ENCODE measurements at regions not wholly inside any gene's neighbourhood (a gene's known extent, or its start where the extent isn't known, plus 50 kb on each side); places are given as distances from the start of the nearest gene placed in this dataset.

DNA sequence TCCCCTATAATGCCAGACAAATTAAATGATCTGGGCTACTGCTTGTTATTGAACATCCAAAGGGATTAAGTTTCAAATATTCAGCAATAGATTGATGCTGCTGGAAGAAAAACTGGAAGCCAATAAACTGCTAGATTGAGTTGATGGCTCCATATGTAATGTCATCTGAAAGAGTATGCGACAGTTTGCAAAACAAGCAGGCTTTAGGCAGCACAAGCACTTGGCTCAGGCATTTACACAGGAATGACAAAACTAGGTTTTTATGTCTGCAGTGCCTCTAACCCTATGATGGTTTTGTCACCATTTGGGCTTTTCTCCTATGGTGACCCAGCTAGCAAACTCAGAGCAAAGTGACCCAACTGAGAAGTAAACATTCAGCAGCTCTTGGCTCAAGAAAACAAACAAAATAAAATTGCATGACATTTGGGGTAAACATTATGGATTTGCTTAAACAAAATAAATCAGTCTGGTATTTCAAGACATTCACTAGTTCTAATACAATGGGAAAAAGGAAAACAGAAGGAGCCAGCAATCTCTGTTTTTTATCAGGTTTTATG, 978.5 kb downstream of the DTWD2 start:
- ChIA-PET POLR2A (no interaction called here), CTCF (no interaction called here)
- H3K9me3 Mint-ChIP-seq, result no peaks in the 10 kb centered on the region
- H3K36me3 Mint-ChIP-seq, result no peaks in the 10 kb centered on the region
- H3K4me1 Mint-ChIP-seq, result peaks cover 6% of the 10 kb centered on the region
- TF ChIP-seq ZNF121 (CRISPR knock-in tag; IDR thresholded peaks at IDR 0.05) (no peak), NR2C2 (CRISPR knock-in tag; IDR thresholded peaks at IDR 0.05) (no peak), HMGA2 (CRISPR knock-in tag; IDR thresholded peaks at IDR 0.05) (no peak), ZNF138 (CRISPR knock-in tag; conservative IDR thresholded peaks at IDR 0.05) (no peak), ZNF423 (CRISPR knock-in tag; IDR thresholded peaks at IDR 0.05) (no peak), FOXK1 (CRISPR knock-in tag; IDR thresholded peaks at IDR 0.05) (no peak), KAT7 (CRISPR knock-in tag; IDR thresholded peaks at IDR 0.05; ENCODE audit: borderline replicate concordance) (no peak), RORB (CRISPR knock-in tag; IDR thresholded peaks at IDR 0.05) (no peak), SMAD3 (CRISPR knock-in tag; IDR thresholded peaks at IDR 0.05; ENCODE audit: borderline replicate concordance) (no peak)
- TF ChIP-seq, protein P1, sequence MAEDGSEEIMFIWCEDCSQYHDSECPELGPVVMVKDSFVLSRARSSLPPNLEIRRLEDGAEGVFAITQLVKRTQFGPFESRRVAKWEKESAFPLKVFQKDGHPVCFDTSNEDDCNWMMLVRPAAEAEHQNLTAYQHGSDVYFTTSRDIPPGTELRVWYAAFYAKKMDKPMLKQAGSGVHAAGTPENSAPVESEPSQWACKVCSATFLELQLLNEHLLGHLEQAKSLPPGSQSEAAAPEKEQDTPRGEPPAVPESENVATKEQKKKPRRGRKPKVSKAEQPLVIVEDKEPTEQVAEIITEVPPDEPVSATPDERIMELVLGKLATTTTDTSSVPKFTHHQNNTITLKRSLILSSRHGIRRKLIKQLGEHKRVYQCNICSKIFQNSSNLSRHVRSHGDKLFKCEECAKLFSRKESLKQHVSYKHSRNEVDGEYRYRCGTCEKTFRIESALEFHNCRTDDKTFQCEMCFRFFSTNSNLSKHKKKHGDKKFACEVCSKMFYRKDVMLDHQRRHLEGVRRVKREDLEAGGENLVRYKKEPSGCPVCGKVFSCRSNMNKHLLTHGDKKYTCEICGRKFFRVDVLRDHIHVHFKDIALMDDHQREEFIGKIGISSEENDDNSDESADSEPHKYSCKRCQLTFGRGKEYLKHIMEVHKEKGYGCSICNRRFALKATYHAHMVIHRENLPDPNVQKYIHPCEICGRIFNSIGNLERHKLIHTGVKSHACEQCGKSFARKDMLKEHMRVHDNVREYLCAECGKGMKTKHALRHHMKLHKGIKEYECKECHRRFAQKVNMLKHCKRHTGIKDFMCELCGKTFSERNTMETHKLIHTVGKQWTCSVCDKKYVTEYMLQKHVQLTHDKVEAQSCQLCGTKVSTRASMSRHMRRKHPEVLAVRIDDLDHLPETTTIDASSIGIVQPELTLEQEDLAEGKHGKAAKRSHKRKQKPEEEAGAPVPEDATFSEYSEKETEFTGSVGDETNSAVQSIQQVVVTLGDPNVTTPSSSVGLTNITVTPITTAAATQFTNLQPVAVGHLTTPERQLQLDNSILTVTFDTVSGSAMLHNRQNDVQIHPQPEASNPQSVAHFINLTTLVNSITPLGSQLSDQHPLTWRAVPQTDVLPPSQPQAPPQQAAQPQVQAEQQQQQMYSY (CRISPR knock-in tag; IDR thresholded peaks at IDR 0.05), result no peak
- TF ChIP-seq, protein P2, sequence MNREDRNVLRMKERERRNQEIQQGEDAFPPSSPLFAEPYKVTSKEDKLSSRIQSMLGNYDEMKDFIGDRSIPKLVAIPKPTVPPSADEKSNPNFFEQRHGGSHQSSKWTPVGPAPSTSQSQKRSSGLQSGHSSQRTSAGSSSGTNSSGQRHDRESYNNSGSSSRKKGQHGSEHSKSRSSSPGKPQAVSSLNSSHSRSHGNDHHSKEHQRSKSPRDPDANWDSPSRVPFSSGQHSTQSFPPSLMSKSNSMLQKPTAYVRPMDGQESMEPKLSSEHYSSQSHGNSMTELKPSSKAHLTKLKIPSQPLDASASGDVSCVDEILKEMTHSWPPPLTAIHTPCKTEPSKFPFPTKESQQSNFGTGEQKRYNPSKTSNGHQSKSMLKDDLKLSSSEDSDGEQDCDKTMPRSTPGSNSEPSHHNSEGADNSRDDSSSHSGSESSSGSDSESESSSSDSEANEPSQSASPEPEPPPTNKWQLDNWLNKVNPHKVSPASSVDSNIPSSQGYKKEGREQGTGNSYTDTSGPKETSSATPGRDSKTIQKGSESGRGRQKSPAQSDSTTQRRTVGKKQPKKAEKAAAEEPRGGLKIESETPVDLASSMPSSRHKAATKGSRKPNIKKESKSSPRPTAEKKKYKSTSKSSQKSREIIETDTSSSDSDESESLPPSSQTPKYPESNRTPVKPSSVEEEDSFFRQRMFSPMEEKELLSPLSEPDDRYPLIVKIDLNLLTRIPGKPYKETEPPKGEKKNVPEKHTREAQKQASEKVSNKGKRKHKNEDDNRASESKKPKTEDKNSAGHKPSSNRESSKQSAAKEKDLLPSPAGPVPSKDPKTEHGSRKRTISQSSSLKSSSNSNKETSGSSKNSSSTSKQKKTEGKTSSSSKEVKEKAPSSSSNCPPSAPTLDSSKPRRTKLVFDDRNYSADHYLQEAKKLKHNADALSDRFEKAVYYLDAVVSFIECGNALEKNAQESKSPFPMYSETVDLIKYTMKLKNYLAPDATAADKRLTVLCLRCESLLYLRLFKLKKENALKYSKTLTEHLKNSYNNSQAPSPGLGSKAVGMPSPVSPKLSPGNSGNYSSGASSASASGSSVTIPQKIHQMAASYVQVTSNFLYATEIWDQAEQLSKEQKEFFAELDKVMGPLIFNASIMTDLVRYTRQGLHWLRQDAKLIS (CRISPR knock-in tag; IDR thresholded peaks at IDR 0.05; ENCODE audit: borderline replicate concordance), result no peak
- TF ChIP-seq, protein P3, sequence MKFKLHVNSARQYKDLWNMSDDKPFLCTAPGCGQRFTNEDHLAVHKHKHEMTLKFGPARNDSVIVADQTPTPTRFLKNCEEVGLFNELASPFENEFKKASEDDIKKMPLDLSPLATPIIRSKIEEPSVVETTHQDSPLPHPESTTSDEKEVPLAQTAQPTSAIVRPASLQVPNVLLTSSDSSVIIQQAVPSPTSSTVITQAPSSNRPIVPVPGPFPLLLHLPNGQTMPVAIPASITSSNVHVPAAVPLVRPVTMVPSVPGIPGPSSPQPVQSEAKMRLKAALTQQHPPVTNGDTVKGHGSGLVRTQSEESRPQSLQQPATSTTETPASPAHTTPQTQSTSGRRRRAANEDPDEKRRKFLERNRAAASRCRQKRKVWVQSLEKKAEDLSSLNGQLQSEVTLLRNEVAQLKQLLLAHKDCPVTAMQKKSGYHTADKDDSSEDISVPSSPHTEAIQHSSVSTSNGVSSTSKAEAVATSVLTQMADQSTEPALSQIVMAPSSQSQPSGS (CRISPR knock-in tag; IDR thresholded peaks at IDR 0.05; ENCODE audit: borderline replicate concordance, low read depth), result no peak
- no peaks in the 10 kb centered on the region for H3K27me3 Mint-ChIP-seq (ENCODE audit: low read depth)
- no peak for ATAC-seq
- H3K27ac Mint-ChIP-seq, result no peak overlapping the region
- no peak for DNase-seq (ENCODE audit: low spot score)
- H3K4me3 Mint-ChIP-seq, result no peak overlapping the region

DNA sequence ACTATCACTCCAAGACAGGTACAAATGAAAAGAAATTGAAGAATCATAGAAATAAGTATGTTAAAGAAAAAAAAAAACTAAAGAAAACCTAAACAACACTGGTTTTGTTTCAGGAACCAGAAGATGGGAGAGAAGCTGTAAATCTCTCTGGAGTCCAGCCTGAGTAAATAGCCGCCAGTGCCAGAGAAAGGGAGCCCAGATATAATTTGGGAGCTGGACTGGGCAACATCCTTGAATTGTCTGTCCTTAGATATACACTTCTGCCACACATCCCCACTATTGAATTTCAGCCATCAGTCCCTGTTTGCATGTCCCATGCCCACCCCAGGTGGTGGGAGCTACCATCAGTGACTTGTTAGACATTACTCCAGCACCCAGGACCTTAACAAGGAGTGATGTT, 979.6 kb downstream of the DTWD2 start:
- Mint-ChIP-seq H3K4me3 (no peak overlapping the region), H3K4me1 (peaks cover 6% of the 10 kb centered on the region), H3K36me3 (no peaks in the 10 kb centered on the region), H3K9me3 (no peaks in the 10 kb centered on the region), H3K27me3 (ENCODE audit: low read depth) (no peaks in the 10 kb centered on the region), H3K27ac (no peak overlapping the region)
- ATAC-seq (no peak), DNase-seq (ENCODE audit: low spot score) (no peak)
- ChIA-PET POLR2A (no interaction called here), CTCF (no interaction called here)
- TF ChIP-seq, protein P4, sequence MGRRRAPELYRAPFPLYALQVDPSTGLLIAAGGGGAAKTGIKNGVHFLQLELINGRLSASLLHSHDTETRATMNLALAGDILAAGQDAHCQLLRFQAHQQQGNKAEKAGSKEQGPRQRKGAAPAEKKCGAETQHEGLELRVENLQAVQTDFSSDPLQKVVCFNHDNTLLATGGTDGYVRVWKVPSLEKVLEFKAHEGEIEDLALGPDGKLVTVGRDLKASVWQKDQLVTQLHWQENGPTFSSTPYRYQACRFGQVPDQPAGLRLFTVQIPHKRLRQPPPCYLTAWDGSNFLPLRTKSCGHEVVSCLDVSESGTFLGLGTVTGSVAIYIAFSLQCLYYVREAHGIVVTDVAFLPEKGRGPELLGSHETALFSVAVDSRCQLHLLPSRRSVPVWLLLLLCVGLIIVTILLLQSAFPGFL (CRISPR knock-in tag; IDR thresholded peaks at IDR 0.05; ENCODE audit: borderline replicate concordance), result no peak
- TF ChIP-seq NFATC4 (CRISPR knock-in tag; IDR thresholded peaks at IDR 0.05), result no peak
- TF ChIP-seq ZNF671 (CRISPR knock-in tag; IDR thresholded peaks at IDR 0.05), result no peak
- TF ChIP-seq OVOL2 (CRISPR knock-in tag; IDR thresholded peaks at IDR 0.05; ENCODE audit: borderline replicate concordance), result no peak
- TF ChIP-seq ZNF121 (CRISPR knock-in tag; IDR thresholded peaks at IDR 0.05), result no peak
- no peak for TF ChIP-seq MXD4 (CRISPR knock-in tag; IDR thresholded peaks at IDR 0.05; ENCODE audit: borderline replicate concordance)
- no peak for TF ChIP-seq IRF2 (CRISPR knock-in tag; IDR thresholded peaks at IDR 0.05; ENCODE audit: borderline replicate concordance, low read depth)
- TF ChIP-seq, protein P5, sequence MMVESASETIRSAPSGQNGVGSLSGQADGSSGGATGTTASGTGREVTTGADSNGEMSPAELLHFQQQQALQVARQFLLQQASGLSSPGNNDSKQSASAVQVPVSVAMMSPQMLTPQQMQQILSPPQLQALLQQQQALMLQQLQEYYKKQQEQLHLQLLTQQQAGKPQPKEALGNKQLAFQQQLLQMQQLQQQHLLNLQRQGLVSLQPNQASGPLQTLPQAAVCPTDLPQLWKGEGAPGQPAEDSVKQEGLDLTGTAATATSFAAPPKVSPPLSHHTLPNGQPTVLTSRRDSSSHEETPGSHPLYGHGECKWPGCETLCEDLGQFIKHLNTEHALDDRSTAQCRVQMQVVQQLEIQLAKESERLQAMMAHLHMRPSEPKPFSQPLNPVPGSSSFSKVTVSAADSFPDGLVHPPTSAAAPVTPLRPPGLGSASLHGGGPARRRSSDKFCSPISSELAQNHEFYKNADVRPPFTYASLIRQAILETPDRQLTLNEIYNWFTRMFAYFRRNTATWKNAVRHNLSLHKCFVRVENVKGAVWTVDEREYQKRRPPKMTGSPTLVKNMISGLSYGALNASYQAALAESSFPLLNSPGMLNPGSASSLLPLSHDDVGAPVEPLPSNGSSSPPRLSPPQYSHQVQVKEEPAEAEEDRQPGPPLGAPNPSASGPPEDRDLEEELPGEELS (CRISPR knock-in tag; IDR thresholded peaks at IDR 0.05), result no peak
- no peak for TF ChIP-seq MYBL2 (CRISPR knock-in tag; IDR thresholded peaks at IDR 0.05)
- TF ChIP-seq ETV6 (CRISPR knock-in tag; IDR thresholded peaks at IDR 0.05), result no peak
- no peak for TF ChIP-seq ELF4 (CRISPR knock-in tag; IDR thresholded peaks at IDR 0.05; ENCODE audit: low read depth)
- TF ChIP-seq CREM (CRISPR knock-in tag; IDR thresholded peaks at IDR 0.05), result no peak
